Endodermal cell (in vitro differentiated cells): ENCODE measurements at regions not wholly inside any gene's neighbourhood (a gene's known extent, or its start where the extent isn't known, plus 50 kb on each side); places are given as distances from the start of the nearest gene placed in this dataset.

Source experiments
- DNase-seq: peaks from one replicate; pipeline ENCODE4 v3.0.0-alpha.2; 2017
- H3K27ac ChIP-seq: 2 replicates; pipeline ENCODE4 v1.5.1; 2013; ENCODE audit warnings: mild to moderate bottlenecking, low read depth, low read length, moderate library complexity
- H3K27me3 ChIP-seq: 2 replicates; pipeline ENCODE4 v1.6.1; 2013; ENCODE audit warnings: mild to moderate bottlenecking, low read length, moderate library complexity; ENCODE audit not compliant: insufficient read depth, control insufficient read depth, poor library complexity, severe bottlenecking
- H3K36me3 ChIP-seq: 2 replicates; pipeline ENCODE4 v1.7.0; 2013; ENCODE audit warnings: mild to moderate bottlenecking, low read length, moderate library complexity; ENCODE audit not compliant: control insufficient read depth, insufficient read depth
- H3K4me1 ChIP-seq: one replicate; pipeline ENCODE4 v1.7.0; 2013; ENCODE audit warnings: low read length; ENCODE audit not compliant: control insufficient read depth, insufficient read depth
- H3K4me3 ChIP-seq: 2 replicates; pipeline ENCODE4 v1.5.1; 2013; ENCODE audit warnings: mild to moderate bottlenecking, low read length, moderate library complexity
- H3K9ac ChIP-seq: 2 replicates; pipeline ENCODE4 v1.6.1; 2013; ENCODE audit warnings: mild to moderate bottlenecking, low read length, moderate library complexity; ENCODE audit not compliant: poor library complexity, severe bottlenecking; ENCODE audit errors: extremely low read depth
- H3K9me3 ChIP-seq: 2 replicates; pipeline ENCODE4 v1.6.1; 2013; ENCODE audit warnings: mild to moderate bottlenecking, low read length, moderate library complexity; ENCODE audit not compliant: control insufficient read depth
- H3K27ac Mint-ChIP-seq: 2 replicates; pipeline ENCODE4 v1.8.0; 2020; ENCODE audit warnings: mixed read lengths
- H3K27me3 Mint-ChIP-seq: 2 replicates; pipeline ENCODE4 v1.8.0; 2021; ENCODE audit warnings: mild to moderate bottlenecking, mixed read lengths; ENCODE audit not compliant: insufficient read depth
- H3K36me3 Mint-ChIP-seq: 2 replicates; pipeline ENCODE4 v1.8.0; 2020; ENCODE audit warnings: low read depth, mixed read lengths
- H3K4me1 Mint-ChIP-seq: 2 replicates; pipeline ENCODE4 v1.8.0; 2020; ENCODE audit warnings: mixed read lengths
- H3K4me3 Mint-ChIP-seq: 2 replicates; pipeline ENCODE4 v1.8.0; 2020; ENCODE audit warnings: mild to moderate bottlenecking, moderate library complexity, mixed read lengths
- H3K9me3 Mint-ChIP-seq: 2 replicates; pipeline ENCODE4 v1.8.0; 2020; ENCODE audit warnings: mild to moderate bottlenecking, mixed read lengths
- WGBS, 2 experiments: methylation state at CpG; one replicate each; pipeline versions ENCODE4 v1.1.5 to v1.1.7; 2013; ENCODE audit warnings: missing lambda C conversion rate in 2 of 2, mixed read lengths in 1 of 2; ENCODE audit not compliant: insufficient coverage in 1 of 2, insufficient read length in 1 of 2; 5-methylcytosine and 5-hydroxymethylcytosine counted together
- TF ChIP-seq, protein P1 (sequence below): fragments of 200-600 bp; sonication (generic); conservative IDR thresholded peaks from 2 replicates; pipeline ENCODE4 v1.5.0; 2021; ENCODE audit warnings: antibody characterized with exemption, mild to moderate bottlenecking

DNA sequence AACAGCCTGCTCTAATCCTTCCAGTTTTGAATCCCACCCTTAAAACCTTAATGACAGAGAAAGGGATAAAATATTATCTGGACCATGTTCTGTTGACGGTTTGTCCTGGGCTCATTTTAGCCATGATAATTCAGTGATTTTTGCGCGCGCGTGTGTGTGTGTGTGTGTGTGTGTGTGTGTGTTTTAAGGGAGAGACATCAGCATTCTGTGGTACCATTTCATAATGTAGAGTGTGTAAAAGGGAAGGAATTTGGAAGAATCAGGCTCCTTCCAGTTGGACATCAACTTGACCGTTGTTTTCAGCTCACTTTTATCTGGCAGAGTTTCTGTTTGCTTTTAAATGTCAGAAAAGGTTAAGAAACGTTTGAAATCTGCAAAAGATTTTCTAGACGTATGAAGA is 535.5 kb downstream of the TNS1 start:
- H3K4me3 ChIP-seq = no peak overlapping the region
- TF ChIP-seq, protein P1, sequence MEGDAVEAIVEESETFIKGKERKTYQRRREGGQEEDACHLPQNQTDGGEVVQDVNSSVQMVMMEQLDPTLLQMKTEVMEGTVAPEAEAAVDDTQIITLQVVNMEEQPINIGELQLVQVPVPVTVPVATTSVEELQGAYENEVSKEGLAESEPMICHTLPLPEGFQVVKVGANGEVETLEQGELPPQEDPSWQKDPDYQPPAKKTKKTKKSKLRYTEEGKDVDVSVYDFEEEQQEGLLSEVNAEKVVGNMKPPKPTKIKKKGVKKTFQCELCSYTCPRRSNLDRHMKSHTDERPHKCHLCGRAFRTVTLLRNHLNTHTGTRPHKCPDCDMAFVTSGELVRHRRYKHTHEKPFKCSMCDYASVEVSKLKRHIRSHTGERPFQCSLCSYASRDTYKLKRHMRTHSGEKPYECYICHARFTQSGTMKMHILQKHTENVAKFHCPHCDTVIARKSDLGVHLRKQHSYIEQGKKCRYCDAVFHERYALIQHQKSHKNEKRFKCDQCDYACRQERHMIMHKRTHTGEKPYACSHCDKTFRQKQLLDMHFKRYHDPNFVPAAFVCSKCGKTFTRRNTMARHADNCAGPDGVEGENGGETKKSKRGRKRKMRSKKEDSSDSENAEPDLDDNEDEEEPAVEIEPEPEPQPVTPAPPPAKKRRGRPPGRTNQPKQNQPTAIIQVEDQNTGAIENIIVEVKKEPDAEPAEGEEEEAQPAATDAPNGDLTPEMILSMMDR = no peak

DNA sequence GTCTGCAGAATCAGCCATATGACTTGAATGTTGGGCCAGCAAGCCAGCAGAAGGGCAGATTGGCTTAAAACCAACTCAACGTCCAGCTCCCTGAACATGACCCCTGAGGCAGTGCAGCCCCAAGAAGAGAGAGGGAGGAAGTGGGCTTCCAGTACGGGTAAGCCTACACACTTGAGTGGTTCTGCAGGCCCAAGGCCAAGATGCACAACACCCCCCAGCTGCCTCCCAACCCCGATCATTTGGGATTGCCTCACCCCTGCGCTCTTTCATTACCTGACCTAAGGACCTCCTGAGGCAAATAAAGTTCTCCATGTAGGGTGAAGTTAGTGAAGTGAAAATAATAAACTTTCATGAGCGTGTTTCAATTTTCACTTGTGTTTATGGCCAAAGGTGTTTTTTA is 536.0 kb downstream of the TNS1 start:
- H3K27me3 Mint-ChIP-seq = no peaks in the 10 kb centered on the region
- Histone ChIP-seq H3K36me3 (no peaks in the 10 kb centered on the region), H3K4me1 (peaks cover 6% of the 10 kb centered on the region), H3K27me3 (no peaks in the 10 kb centered on the region), H3K9ac (no peak overlapping the region), H3K9me3 (no peaks in the 10 kb centered on the region), H3K27ac (no peak overlapping the region), H3K4me3 (no peak overlapping the region)
- H3K4me1 Mint-ChIP-seq = peaks cover 9% of the 10 kb centered on the region
- TF ChIP-seq, protein P1 = no peak
- no peaks in the 10 kb centered on the region for H3K36me3 Mint-ChIP-seq
- 93 to 100% methylated on average over 5 of the region's 5 CpGs for WGBS, 2 experiments
- no peak overlapping the region for H3K27ac Mint-ChIP-seq
- DNase-seq = no peak
- no peaks in the 10 kb centered on the region for H3K9me3 Mint-ChIP-seq
- no peak overlapping the region for H3K4me3 Mint-ChIP-seq

More for the DNA sequence above, 535.5 kb downstream of the TNS1 start:
- no peaks in the 10 kb centered on the region for H3K36me3 Mint-ChIP-seq
- Histone ChIP-seq H3K27me3 (no peaks in the 10 kb centered on the region), H3K9ac (no peak overlapping the region), H3K36me3 (no peaks in the 10 kb centered on the region), H3K9me3 (no peaks in the 10 kb centered on the region), H3K27ac (no peak overlapping the region), H3K4me1 (peaks cover 6% of the 10 kb centered on the region)
- no peak overlapping the region for H3K4me3 Mint-ChIP-seq
- H3K9me3 Mint-ChIP-seq = no peaks in the 10 kb centered on the region
- peaks cover 9% of the 10 kb centered on the region for H3K4me1 Mint-ChIP-seq
- H3K27ac Mint-ChIP-seq = no peak overlapping the region
- DNase-seq = no peak
- no peaks in the 10 kb centered on the region for H3K27me3 Mint-ChIP-seq
- WGBS, 2 experiments = 94 to 95% methylated on average over 6 to 8 of the region's 8 CpGs

DNA sequence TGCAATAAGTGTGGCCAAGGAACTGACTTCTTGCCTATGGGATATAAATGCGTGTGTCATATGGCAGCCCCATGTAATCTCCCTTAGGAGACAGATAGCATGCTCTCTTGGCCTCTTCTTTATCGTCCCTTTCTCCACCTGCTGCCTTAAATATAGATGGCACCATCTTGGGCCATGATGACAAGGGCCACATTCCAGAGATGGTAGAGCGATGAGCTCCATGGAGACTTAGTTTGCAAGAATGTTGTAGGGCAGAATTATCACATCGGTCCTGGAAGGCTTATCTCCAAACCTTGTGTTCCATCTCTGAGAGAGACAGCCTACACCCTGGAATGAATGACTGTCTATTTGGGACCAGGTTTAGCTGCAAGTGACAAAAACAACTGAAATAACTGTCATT is 536.7 kb downstream of the TNS1 start:
- TF ChIP-seq, protein P1 = no peak
- WGBS, 2 experiments = 67 to 95% methylated on average over 3 to 4 of the region's 4 CpGs
- Mint-ChIP-seq H3K27ac (no peak overlapping the region), H3K9me3 (no peaks in the 10 kb centered on the region), H3K27me3 (no peaks in the 10 kb centered on the region), H3K4me3 (no peak overlapping the region), H3K4me1 (peaks cover 9% of the 10 kb centered on the region), H3K36me3 (no peaks in the 10 kb centered on the region)
- Histone ChIP-seq H3K36me3 (no peaks in the 10 kb centered on the region), H3K4me1 (peaks cover 6% of the 10 kb centered on the region), H3K27ac (no peak overlapping the region), H3K4me3 (no peak overlapping the region), H3K9me3 (no peaks in the 10 kb centered on the region), H3K9ac (no peak overlapping the region), H3K27me3 (no peaks in the 10 kb centered on the region)
- no peak for DNase-seq
